Loucy (cell line): ENCODE measurements at regions not wholly inside any gene's neighbourhood (a gene's known extent, or its start where the extent isn't known, plus 50 kb on each side); places are given as distances from the start of the nearest gene placed in this dataset.

Source experiments
- H2AFZ ChIP-seq: fragments of 200-600 bp; sonication (generic); 2 replicates; pipeline ENCODE4 v1.6.0; 2016; ENCODE audit warnings: antibody characterized with exemption, mild to moderate bottlenecking, low read length, moderate library complexity
- H3F3A ChIP-seq: fragments of 200-600 bp; 2 replicates; pipeline ENCODE4 v1.6.0; 2016; ENCODE audit warnings: antibody characterized with exemption, low read depth, mild to moderate bottlenecking
- H3K27me3 ChIP-seq: fragments of 200-600 bp; sonication (generic); 2 replicates; pipeline ENCODE4 v1.6.1; 2014; ENCODE audit warnings: low read length, mild to moderate bottlenecking; ENCODE audit not compliant: insufficient read depth, poor library complexity, severe bottlenecking
- H3K36me3 ChIP-seq: fragments of 200-600 bp; sonication (generic); 2 replicates; pipeline ENCODE4 v1.6.1; 2016; ENCODE audit warnings: low read length; ENCODE audit not compliant: insufficient read depth
- H3K4me1 ChIP-seq: fragments of 200-600 bp; sonication (generic); 2 replicates; pipeline ENCODE4 v1.5.1; 2014; ENCODE audit warnings: low read length, mild to moderate bottlenecking; ENCODE audit not compliant: insufficient read depth, poor library complexity, severe bottlenecking
- H3K4me2 ChIP-seq: fragments of 200-600 bp; sonication (generic); 2 replicates; pipeline ENCODE4 v1.6.0; 2014; ENCODE audit warnings: antibody characterized with exemption, low read length, low read depth, mild to moderate bottlenecking; ENCODE audit not compliant: poor library complexity, severe bottlenecking
- H3K4me3 ChIP-seq: fragments of 200-600 bp; sonication (generic); 2 replicates; pipeline ENCODE4 v1.5.1; 2014; ENCODE audit warnings: low read length, mild to moderate bottlenecking, mixed read lengths; ENCODE audit not compliant: poor library complexity, severe bottlenecking
- H3K79me2 ChIP-seq: fragments of 200-600 bp; sonication (generic); 2 replicates; pipeline ENCODE4 v1.6.1; 2014; ENCODE audit warnings: low read length; ENCODE audit not compliant: insufficient read depth
- H3K9ac ChIP-seq: fragments of 200-600 bp; sonication (generic); 2 replicates; pipeline ENCODE4 v1.6.0; 2014; ENCODE audit warnings: mild to moderate bottlenecking, low read depth, low read length, moderate library complexity; ENCODE audit not compliant: poor library complexity, severe bottlenecking
- H3K9me2 ChIP-seq: fragments of 200-600 bp; sonication (generic); replicated peaks from 2 replicates; pipeline ENCODE4 v1.6.1; 2016; ENCODE audit warnings: low read depth, low read length, mixed read lengths
- H3K9me3 ChIP-seq: fragments of 200-600 bp; sonication (generic); 2 replicates; pipeline ENCODE4 v1.6.1; 2014; ENCODE audit warnings: mild to moderate bottlenecking, antibody characterized with exemption, low read length, low read depth; ENCODE audit not compliant: insufficient read depth
- H4K20me1 ChIP-seq: fragments of 200-600 bp; sonication (generic); 2 replicates; pipeline ENCODE4 v1.6.0; 2014; ENCODE audit warnings: antibody characterized with exemption, low read length, mild to moderate bottlenecking; ENCODE audit not compliant: insufficient read depth, poor library complexity, severe bottlenecking
- CTCF ChIP-seq: fragments of 200-600 bp; sonication (generic); conservative IDR thresholded peaks from 2 replicates; pipeline ENCODE4 v1.5.1; 2014; ENCODE audit warnings: mild to moderate bottlenecking, antibody characterized with exemption, low read length
- EZH2phosphoT487 ChIP-seq: fragments of 200-600 bp; IDR thresholded peaks from 2 replicates; pipeline ENCODE4 v1.6.1; 2018; ENCODE audit warnings: antibody characterized with exemption, mild to moderate bottlenecking, moderate library complexity, borderline replicate concordance

DNA sequence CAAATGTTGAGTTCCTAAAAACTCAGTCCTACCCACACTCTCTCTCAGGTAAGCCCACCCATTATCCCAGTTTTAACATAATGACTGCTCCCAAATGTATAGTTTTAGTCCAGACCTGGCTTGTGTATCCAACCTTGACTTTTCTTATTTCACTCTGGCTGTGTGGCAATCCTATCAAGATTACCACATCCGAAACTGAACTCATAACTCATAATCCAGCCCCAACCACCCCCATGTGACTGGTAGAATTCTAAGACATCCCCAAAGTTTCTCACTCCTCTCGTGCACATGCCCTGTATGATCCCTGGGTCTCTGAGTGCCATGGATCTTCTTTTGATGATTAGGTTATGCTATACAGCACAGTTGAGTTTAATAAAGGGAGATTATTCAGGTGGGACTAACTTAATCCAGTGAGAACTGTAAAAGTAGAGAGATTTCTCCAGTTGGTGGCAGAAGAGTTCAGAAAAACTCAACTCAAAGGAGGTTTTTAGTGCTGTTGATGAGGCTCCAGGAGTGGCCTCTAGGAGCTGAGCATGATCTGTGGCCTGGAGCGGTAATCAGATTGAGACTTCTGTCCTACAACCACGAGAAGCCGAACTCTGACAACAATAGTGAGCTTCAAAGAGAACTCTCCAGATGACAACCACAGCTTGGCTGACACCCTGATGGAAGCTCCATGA lies 413.4 kb downstream of the ZNF536 start:
- no peak overlapping the region for H3K4me3 ChIP-seq
- no peak overlapping the region for H3K9ac ChIP-seq
- no peaks in the 10 kb centered on the region for H4K20me1 ChIP-seq
- H3K4me2 ChIP-seq: no peak overlapping the region
- H3K4me1 ChIP-seq: no peaks in the 10 kb centered on the region
- H3K36me3 ChIP-seq: no peaks in the 10 kb centered on the region
- no peak for TF ChIP-seq CTCF
- TF ChIP-seq EZH2phosphoT487: no peak
- no peaks in the 10 kb centered on the region for H3F3A ChIP-seq
- H3K9me3 ChIP-seq: no peaks in the 10 kb centered on the region; the same call in 1 of the 2 replicates
- no peaks in the 10 kb centered on the region for H3K79me2 ChIP-seq
- no peaks in the 10 kb centered on the region for H3K27me3 ChIP-seq
- H2AFZ ChIP-seq: no peak overlapping the region
- no peaks in the 10 kb centered on the region for H3K9me2 ChIP-seq

DNA sequence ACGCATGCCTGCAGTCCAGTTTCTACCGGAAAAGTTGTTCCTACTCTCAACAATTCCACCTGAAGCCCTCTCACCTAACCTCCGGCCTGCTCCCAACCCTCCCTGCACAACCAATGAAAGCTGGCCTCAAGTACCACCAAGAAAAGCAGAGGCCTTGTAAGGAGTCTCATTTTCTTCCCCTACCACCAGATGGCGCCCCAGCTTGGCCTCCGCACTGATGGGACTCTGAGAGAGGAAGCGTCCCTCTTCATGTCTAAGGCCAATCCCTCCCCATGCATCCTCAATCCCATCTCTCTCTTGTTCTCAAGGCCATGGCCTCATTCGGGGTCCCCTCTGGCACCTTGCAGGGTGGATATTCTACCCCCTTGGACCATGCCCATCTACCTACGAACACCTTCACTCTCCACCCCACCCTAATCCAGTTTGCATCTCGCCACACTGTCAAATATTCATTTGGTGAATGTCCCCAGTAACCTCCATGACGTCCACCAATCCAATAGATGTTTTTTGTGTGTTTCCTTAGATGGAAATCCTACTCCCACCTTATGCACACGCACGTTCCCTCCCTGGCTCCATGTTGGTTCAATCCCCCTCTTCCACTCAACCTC lies 412.8 kb downstream of the ZNF536 start:
- no peaks in the 10 kb centered on the region for H3K27me3 ChIP-seq
- no peaks in the 10 kb centered on the region; the same call in 1 of the 2 replicates for H3K9me3 ChIP-seq
- H3F3A ChIP-seq: no peaks in the 10 kb centered on the region
- H4K20me1 ChIP-seq: no peaks in the 10 kb centered on the region
- peak; percentile 77 for TF ChIP-seq CTCF
- no peak for TF ChIP-seq EZH2phosphoT487
- H3K9me2 ChIP-seq: no peaks in the 10 kb centered on the region
- no peak overlapping the region for H3K4me3 ChIP-seq
- no peaks in the 10 kb centered on the region for H3K79me2 ChIP-seq
- H3K36me3 ChIP-seq: no peaks in the 10 kb centered on the region
- H2AFZ ChIP-seq: no peak overlapping the region
- no peak overlapping the region for H3K4me2 ChIP-seq
- H3K9ac ChIP-seq: no peak overlapping the region
- H3K4me1 ChIP-seq: no peaks in the 10 kb centered on the region

DNA sequence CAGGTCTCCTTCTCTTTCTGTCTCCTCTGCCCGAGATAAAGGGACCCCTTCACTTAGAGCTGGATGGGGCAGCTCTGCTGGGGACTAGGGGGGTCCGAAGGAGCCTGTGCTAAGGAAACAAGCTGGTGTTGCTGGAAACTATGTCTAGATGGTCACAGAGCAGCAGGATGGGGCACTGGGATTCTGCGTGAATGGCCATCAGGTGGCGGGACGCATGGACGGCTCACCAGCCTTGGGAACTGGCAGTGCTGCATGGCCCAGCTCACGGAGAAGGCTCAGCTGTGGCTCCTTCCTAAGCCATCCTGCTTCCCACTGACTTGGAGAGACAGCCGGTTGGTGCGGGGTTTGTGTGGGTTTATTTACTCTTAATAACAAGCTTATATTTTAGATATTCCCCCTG lies 411.8 kb downstream of the ZNF536 start:
- Histone ChIP-seq H3F3A (no peaks in the 10 kb centered on the region), H3K4me3 (no peak overlapping the region), H3K4me2 (no peak overlapping the region), H3K9me2 (no peaks in the 10 kb centered on the region), H2AFZ (no peak overlapping the region), H3K36me3 (no peaks in the 10 kb centered on the region), H3K9me3 (no peaks in the 10 kb centered on the region; the same call in 1 of the 2 replicates), H3K4me1 (no peaks in the 10 kb centered on the region), H3K79me2 (no peaks in the 10 kb centered on the region), H4K20me1 (no peaks in the 10 kb centered on the region), H3K9ac (no peak overlapping the region), H3K27me3 (no peaks in the 10 kb centered on the region)
- no peak for TF ChIP-seq CTCF
- TF ChIP-seq EZH2phosphoT487: no peak
